Esophagus squamous epithelium (tissue), 5 donors: ENCODE measurements at regions not wholly inside any gene's neighbourhood (a gene's known extent, or its start where the extent isn't known, plus 50 kb on each side); places are given as distances from the start of the nearest gene placed in this dataset.

Experiments
- DNase-seq: peaks from one replicate; lab custom pipeline; 2025; lab: John Stamatoyannopoulos, UW
- H3K27ac ChIP-seq, 4 donors: fragments of 200-600 bp; sonication (generic); one replicate each; pipeline ENCODE4 v1.5.1; 2016 to 2019; ENCODE audit warnings: mild to moderate bottlenecking in 1 of 4
- H3K27me3 ChIP-seq, 4 donors: fragments of 200-600 bp; sonication (generic); 1 replicate in 3 of 4; 2 replicates in 1 of 4; pipeline versions ENCODE4 v1.5.1 to v1.6.0; 2017 to 2021; ENCODE audit warnings: antibody characterized with exemption in 1 of 4
- H3K36me3 ChIP-seq, 3 donors: fragments of 200-600 bp; sonication (generic); one replicate each; pipeline ENCODE4 v1.5.1; 2016 to 2019
- H3K4me1 ChIP-seq, 3 donors: fragments of 200-600 bp; sonication (generic); one replicate each; pipeline ENCODE4 v1.5.1; 2017 to 2019
- H3K4me3 ChIP-seq, 4 donors: fragments of 200-600 bp; sonication (generic); 1 replicate in 3 of 4; 2 replicates in 1 of 4; pipeline ENCODE4 v1.5.1; 2016 to 2019; ENCODE audit warnings: mild to moderate bottlenecking in 2 of 4, moderate library complexity in 1 of 4
- H3K9me3 ChIP-seq, 3 donors: fragments of 200-600 bp; sonication (generic); one replicate each; pipeline ENCODE4 v1.5.1; 2016 to 2019
- POLR2A ChIP-seq, 4 donors: fragments of 450-650 bp; IDR thresholded peaks; one replicate each; pipeline ENCODE4 v1.6.1; 2017; ENCODE audit warnings: antibody characterized with exemption in 4 of 4, mild to moderate bottlenecking in 4 of 4, moderate library complexity in 3 of 4
- WGBS, 2 donors: methylation state at CpG; one replicate each; pipeline ENCODE4 v1.1.5; 2018; 5-methylcytosine and 5-hydroxymethylcytosine counted together
- intact Hi-C: fragments of 100-400 bp; cut with DNase I; formaldehyde crosslinking; loops from one replicate; pipeline ENCODE4 v1.15.0; 2022
- TF ChIP-seq, protein P1 (sequence below), 6 experiments: fragments of 450-650 bp in 4 of 6; fragments of 200-600 bp in 2 of 6; sonication (generic) in 2 of 6; IDR thresholded peaks; one replicate each; pipeline ENCODE4 v1.5.1; 2016 to 2019; ENCODE audit warnings: antibody characterized with exemption in 6 of 6, mild to moderate bottlenecking in 4 of 6, moderate library complexity in 4 of 6
- donor health status: DM: yes; HTN: yes; CAD: no.

GRCh38 chr4:184313058-184313581 is 95.4 kb upstream of the ENPP6 start:
- H3K36me3 ChIP-seq: no peaks in the 10 kb centered on the region
- H3K27ac ChIP-seq: no peak overlapping the region
- no peak overlapping the region for H3K4me3 ChIP-seq
- no peaks in the 10 kb centered on the region for H3K27me3 ChIP-seq
- 85 to 92% methylated on average over 3 to 4 of the region's 4 CpGs for WGBS, 2 donors
- no peak for DNase-seq
- intact Hi-C loops: no loop called here
- no peak for TF ChIP-seq POLR2A (IDR thresholded peaks at IDR 0.05)
- TF ChIP-seq, protein P1, sequence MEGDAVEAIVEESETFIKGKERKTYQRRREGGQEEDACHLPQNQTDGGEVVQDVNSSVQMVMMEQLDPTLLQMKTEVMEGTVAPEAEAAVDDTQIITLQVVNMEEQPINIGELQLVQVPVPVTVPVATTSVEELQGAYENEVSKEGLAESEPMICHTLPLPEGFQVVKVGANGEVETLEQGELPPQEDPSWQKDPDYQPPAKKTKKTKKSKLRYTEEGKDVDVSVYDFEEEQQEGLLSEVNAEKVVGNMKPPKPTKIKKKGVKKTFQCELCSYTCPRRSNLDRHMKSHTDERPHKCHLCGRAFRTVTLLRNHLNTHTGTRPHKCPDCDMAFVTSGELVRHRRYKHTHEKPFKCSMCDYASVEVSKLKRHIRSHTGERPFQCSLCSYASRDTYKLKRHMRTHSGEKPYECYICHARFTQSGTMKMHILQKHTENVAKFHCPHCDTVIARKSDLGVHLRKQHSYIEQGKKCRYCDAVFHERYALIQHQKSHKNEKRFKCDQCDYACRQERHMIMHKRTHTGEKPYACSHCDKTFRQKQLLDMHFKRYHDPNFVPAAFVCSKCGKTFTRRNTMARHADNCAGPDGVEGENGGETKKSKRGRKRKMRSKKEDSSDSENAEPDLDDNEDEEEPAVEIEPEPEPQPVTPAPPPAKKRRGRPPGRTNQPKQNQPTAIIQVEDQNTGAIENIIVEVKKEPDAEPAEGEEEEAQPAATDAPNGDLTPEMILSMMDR (IDR thresholded peaks at IDR 0.05): no peak
- H3K4me1 ChIP-seq: peaks cover 0 to 13% (median 0%) of the 10 kb centered on the region in 3 donors
- H3K9me3 ChIP-seq: no peaks in the 10 kb centered on the region

GRCh38 chr4:184312126-184312525 is 94.5 kb upstream of the ENPP6 start:
- H3K27ac ChIP-seq: no peak overlapping the region
- 92 to 96% methylated on average over 3 of the region's 3 CpGs for WGBS, 2 donors
- intact Hi-C loops: no loop called here
- no peak overlapping the region for H3K4me3 ChIP-seq
- no peak for TF ChIP-seq POLR2A (IDR thresholded peaks at IDR 0.05)
- TF ChIP-seq, protein P1 (IDR thresholded peaks at IDR 0.05): no peak
- H3K9me3 ChIP-seq: no peaks in the 10 kb centered on the region
- no peaks in the 10 kb centered on the region for H3K36me3 ChIP-seq
- peaks cover 0 to 13% (median 0%) of the 10 kb centered on the region in 3 donors for H3K4me1 ChIP-seq
- DNase-seq: no peak
- H3K27me3 ChIP-seq: no peaks in the 10 kb centered on the region

- 88 to 89% methylated on average over 9 to 14 of the region's 14 CpGs for WGBS, 2 donors
- no peak for DNase-seq
- Histone ChIP-seq H3K27ac (no peak overlapping the region), H3K4me1 (peaks cover 0 to 20% (median 0%) of the 10 kb centered on the region in 3 donors), H3K4me3 (no peak overlapping the region), H3K9me3 (no peaks in the 10 kb centered on the region), H3K27me3 (no peaks in the 10 kb centered on the region), H3K36me3 (no peaks in the 10 kb centered on the region)
- intact Hi-C loops: no loop called here
- no peak for TF ChIP-seq POLR2A (IDR thresholded peaks at IDR 0.05)
- TF ChIP-seq, protein P1 (IDR thresholded peaks at IDR 0.05): no peak
Observed at GRCh38 chr4:184310881-184311709, 93.4 kb upstream of the ENPP6 start.

- H3K27ac ChIP-seq: no peak overlapping the region
- no peak for DNase-seq
- intact Hi-C loops: no loop called here
- 49 to 61% methylated on average over 2 to 8 of the region's 10 CpGs for WGBS, 2 donors
- no peaks in the 10 kb centered on the region for H3K9me3 ChIP-seq
- no peak overlapping the region for H3K4me3 ChIP-seq
- H3K36me3 ChIP-seq: no peaks in the 10 kb centered on the region
- no peaks in the 10 kb centered on the region for H3K27me3 ChIP-seq
- H3K4me1 ChIP-seq: peaks cover 0 to 21% (median 0%) of the 10 kb centered on the region in 3 donors
- TF ChIP-seq, protein P1 (IDR thresholded peaks at IDR 0.05): peak in 5 of 6 experiments; percentile 18 to 58 (median 27)
- TF ChIP-seq POLR2A (IDR thresholded peaks at IDR 0.05): no peak
Observed at GRCh38 chr4:184310171-184310567, 92.5 kb upstream of the ENPP6 start.
